HEK293 (cell line): ENCODE measurements at regions not wholly inside any gene's neighbourhood (a gene's known extent, or its start where the extent isn't known, plus 50 kb on each side); places are given as distances from the start of the nearest gene placed in this dataset.

ENCODE experiments used
- CTCF ChIA-PET: fragments of 350-600 bp; formaldehyde crosslinking; extraction: SDS; loops from one replicate; lab custom pipeline; 2021; ENCODE audit warnings: antibody characterized with exemption; lab: Yijun Ruan, JAX
- POLR2A ChIA-PET: fragments of 300-600 bp; formaldehyde crosslinking; extraction: SDS; loops from one replicate; lab custom pipeline; 2020; ENCODE audit warnings: antibody characterized with exemption, inconsistent platforms; lab: Yijun Ruan, JAX
- H3K27ac ChIP-seq: fragments of 200-500 bp; sonication (Bioruptor generic); 2 replicates; pipeline ENCODE4 v1.5.1; 2014; ENCODE audit warnings: low read depth, low read length, control low read depth, inconsistent platforms; ENCODE audit errors: extremely low read depth
- H3K36me3 ChIP-seq, 2 experiments: fragments of 200-500 bp in 1 of 2; sonication (Bioruptor generic) in 1 of 2; 1 replicate in 1 of 2; 2 replicates in 1 of 2; pipeline ENCODE4 v1.5.1; 2014 to 2017; ENCODE audit warnings: inconsistent platforms in 2 of 2, low read length in 2 of 2; ENCODE audit not compliant: control insufficient read depth in 2 of 2, insufficient read depth in 1 of 2
- H3K4me1 ChIP-seq: fragments of 200-500 bp; sonication (Bioruptor generic); 2 replicates; pipeline ENCODE4 v1.5.1; 2014; ENCODE audit warnings: mild to moderate bottlenecking, low read length, inconsistent platforms; ENCODE audit not compliant: control insufficient read depth, insufficient read depth
- H3K4me3 ChIP-seq: 2 replicates; pipeline ENCODE4 v1.5.1; 2011; ENCODE audit warnings: low read depth, mild to moderate bottlenecking, control low read depth, low read length, moderate library complexity
- H3K9me3 ChIP-seq: fragments of 200-500 bp; sonication (Bioruptor generic); 2 replicates; pipeline ENCODE4 v1.5.1; 2014; ENCODE audit warnings: low read depth, low read length, inconsistent platforms; ENCODE audit not compliant: control insufficient read depth, insufficient read depth
- GFI1B ChIP-seq: fragments of 450-650 bp; formaldehyde crosslinking; IDR thresholded peaks from 2 replicates; pipeline ENCODE4 v1.5.1; 2016; ENCODE audit warnings: missing biosample characterization, missing genetic modification characterization
- KLF7 ChIP-seq: fragments of 450-650 bp; formaldehyde crosslinking; IDR thresholded peaks from 2 replicates; pipeline ENCODE4 v1.5.1; 2016; ENCODE audit warnings: missing biosample characterization, missing genetic modification characterization, borderline replicate concordance
- KLF8 ChIP-seq: fragments of 450-650 bp; formaldehyde crosslinking; IDR thresholded peaks from 2 replicates; pipeline ENCODE4 v1.5.1; 2016; ENCODE audit warnings: missing biosample characterization, missing genetic modification characterization
- ZNF133 ChIP-seq: fragments of 450-650 bp; formaldehyde crosslinking; IDR thresholded peaks from 2 replicates; pipeline ENCODE4 v1.5.1; 2016; ENCODE audit warnings: missing biosample characterization, missing genetic modification characterization
- ZNF146 ChIP-seq: fragments of 450-650 bp; formaldehyde crosslinking; IDR thresholded peaks from 2 replicates; pipeline ENCODE4 v1.5.1; 2016; ENCODE audit warnings: missing biosample characterization, missing genetic modification characterization
- ZNF184 ChIP-seq: fragments of 450-650 bp; IDR thresholded peaks from 2 replicates; pipeline ENCODE4 v1.5.1; 2018; ENCODE audit warnings: missing biosample characterization, mild to moderate bottlenecking, missing genetic modification characterization
- ZNF19 ChIP-seq: fragments of 450-650 bp; formaldehyde crosslinking; IDR thresholded peaks from 2 replicates; pipeline ENCODE4; 2016; ENCODE audit warnings: missing biosample characterization, missing genetic modification characterization, low read depth
- ZNF202 ChIP-seq: fragments of 450-650 bp; formaldehyde crosslinking; IDR thresholded peaks from 2 replicates; pipeline ENCODE4 v1.5.1; 2016; ENCODE audit warnings: missing biosample characterization, missing genetic modification characterization, borderline replicate concordance
- ZNF223 ChIP-seq: fragments of 450-650 bp; formaldehyde crosslinking; IDR thresholded peaks from 2 replicates; pipeline ENCODE4 v1.5.1; 2016; ENCODE audit warnings: missing biosample characterization, missing genetic modification characterization
- ZNF311 ChIP-seq: fragments of 450-650 bp; formaldehyde crosslinking; IDR thresholded peaks from 2 replicates; pipeline ENCODE4 v1.5.1; 2017; ENCODE audit warnings: missing biosample characterization, missing genetic modification characterization, borderline replicate concordance
- ZNF558 ChIP-seq: fragments of 450-650 bp; formaldehyde crosslinking; IDR thresholded peaks from 2 replicates; pipeline ENCODE4 v1.5.1; 2016; ENCODE audit warnings: missing biosample characterization, missing genetic modification characterization
- ZNF677 ChIP-seq: fragments of 450-650 bp; IDR thresholded peaks from 2 replicates; pipeline ENCODE4 v1.5.0; 2018; ENCODE audit warnings: missing biosample characterization, mild to moderate bottlenecking, missing genetic modification characterization, moderate library complexity
- TF ChIP-seq, protein P1 (sequence below): fragments of 450-650 bp; formaldehyde crosslinking; IDR thresholded peaks from 2 replicates; pipeline ENCODE4 v1.5.1; 2016; ENCODE audit warnings: missing biosample characterization, missing genetic modification characterization, borderline replicate concordance
- TF ChIP-seq, protein P2 (sequence below): fragments of 450-650 bp; formaldehyde crosslinking; IDR thresholded peaks from 2 replicates; pipeline ENCODE4 v1.5.1; 2016; ENCODE audit warnings: missing biosample characterization, missing genetic modification characterization

DNA sequence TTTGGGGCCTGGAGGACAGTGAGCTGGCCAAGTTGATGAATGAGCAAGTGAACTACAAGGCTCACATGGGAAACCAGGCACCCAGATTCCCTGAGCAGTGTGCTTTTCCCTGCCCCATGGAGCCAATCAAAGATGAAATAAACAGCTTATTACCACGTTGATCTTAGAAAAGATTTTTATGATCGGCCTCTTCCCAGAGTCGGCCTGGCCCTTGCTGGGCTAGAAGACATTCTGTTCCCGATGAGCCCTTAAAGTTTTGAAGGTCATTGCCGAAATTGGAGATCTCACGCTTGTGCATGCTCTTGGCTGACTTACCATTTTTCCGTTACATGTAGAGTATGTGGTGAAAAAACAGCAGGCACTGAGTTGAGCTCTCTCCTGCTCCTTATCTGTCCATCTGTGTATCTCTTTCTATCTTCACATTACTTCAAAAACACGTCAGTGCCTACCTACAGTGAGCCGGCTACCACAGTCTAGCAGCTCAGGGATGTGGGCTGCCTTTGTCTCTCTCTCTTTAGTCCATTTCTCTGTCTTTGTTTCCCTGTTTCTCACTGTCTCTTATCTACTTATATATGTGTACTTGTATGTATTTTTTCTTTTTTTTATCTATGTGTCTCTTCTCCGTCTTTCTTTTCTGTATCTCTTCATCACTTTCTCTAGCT, 248.8 kb upstream of the USP24 start (continued):
- TF ChIP-seq, protein P1, sequence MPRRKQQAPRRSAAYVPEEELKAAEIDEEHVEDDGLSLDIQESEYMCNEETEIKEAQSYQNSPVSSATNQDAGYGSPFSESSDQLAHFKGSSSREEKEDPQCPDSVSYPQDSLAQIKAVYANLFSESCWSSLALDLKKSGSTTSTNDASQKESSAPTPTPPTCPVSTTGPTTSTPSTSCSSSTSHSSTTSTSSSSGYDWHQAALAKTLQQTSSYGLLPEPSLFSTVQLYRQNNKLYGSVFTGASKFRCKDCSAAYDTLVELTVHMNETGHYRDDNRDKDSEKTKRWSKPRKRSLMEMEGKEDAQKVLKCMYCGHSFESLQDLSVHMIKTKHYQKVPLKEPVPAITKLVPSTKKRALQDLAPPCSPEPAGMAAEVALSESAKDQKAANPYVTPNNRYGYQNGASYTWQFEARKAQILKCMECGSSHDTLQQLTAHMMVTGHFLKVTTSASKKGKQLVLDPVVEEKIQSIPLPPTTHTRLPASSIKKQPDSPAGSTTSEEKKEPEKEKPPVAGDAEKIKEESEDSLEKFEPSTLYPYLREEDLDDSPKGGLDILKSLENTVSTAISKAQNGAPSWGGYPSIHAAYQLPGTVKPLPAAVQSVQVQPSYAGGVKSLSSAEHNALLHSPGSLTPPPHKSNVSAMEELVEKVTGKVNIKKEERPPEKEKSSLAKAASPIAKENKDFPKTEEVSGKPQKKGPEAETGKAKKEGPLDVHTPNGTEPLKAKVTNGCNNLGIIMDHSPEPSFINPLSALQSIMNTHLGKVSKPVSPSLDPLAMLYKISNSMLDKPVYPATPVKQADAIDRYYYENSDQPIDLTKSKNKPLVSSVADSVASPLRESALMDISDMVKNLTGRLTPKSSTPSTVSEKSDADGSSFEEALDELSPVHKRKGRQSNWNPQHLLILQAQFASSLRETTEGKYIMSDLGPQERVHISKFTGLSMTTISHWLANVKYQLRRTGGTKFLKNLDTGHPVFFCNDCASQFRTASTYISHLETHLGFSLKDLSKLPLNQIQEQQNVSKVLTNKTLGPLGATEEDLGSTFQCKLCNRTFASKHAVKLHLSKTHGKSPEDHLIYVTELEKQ (tag by site-specific recombination), result no peak
- TF ChIP-seq ZNF19 (no peak), ZNF184 (tag by site-specific recombination) (no peak), ZNF133 (tag by site-specific recombination) (no peak), ZNF223 (tag by site-specific recombination) (no peak), KLF8 (tag by site-specific recombination) (no peak)

DNA sequence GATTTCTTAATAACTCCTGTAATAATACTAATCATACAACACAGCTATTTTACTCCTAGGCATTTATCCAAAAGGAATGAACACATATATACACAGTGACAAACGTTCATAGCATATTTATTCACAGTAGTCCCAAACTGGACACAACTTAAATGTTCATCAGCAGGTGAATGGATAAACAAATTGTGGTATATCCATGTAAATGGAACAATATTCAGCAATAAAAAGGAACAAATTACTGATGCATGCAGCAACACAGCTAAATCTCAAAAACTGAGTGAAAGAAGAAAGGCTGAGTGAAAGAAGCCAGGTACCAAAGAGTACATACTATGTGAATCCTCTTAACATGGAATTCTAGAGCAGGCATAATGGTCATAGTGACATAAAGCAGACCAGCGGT, 242.7 kb upstream of the USP24 start:
- POLR2A ChIA-PET, result no interaction called here
- CTCF ChIA-PET, result no interaction called here
- Histone ChIP-seq H3K36me3 (no peaks in the 10 kb centered on the region), H3K27ac (no peak overlapping the region), H3K4me3 (no peak overlapping the region), H3K9me3 (no peaks in the 10 kb centered on the region)
- TF ChIP-seq ZNF146 (tag by site-specific recombination) (0 out of 2 replicates have a peak, but pooled peaks have one; percentile 31), ZNF311 (tag by site-specific recombination) (no peak)
- TF ChIP-seq, protein P2, sequence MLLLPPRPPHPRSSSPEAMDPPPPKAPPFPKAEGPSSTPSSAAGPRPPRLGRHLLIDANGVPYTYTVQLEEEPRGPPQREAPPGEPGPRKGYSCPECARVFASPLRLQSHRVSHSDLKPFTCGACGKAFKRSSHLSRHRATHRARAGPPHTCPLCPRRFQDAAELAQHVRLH (tag by site-specific recombination), result no peak
- TF ChIP-seq, all 188 proteins: peak for 1
- no peaks in the 10 kb centered on the region for H3K4me1 ChIP-seq

DNA sequence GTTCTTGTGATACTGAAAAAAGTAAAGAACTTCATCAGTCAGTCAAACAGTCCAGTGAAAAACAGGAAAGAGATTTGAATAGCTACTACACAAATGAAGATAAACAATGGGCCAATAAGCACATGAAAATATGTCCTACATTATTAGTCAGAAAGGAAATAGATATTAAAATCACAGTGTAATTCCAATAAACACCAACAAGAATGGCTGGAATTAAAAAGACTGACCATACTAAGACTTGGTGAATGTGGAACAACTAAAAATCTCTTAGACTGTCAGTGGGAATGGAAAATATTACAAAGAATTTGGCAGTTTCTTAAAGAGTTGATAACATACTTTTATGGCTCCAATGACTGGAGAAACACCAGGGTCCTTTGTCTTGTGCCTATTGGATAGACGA, 241.8 kb upstream of the USP24 start:
- POLR2A ChIA-PET, result no interaction called here

DNA sequence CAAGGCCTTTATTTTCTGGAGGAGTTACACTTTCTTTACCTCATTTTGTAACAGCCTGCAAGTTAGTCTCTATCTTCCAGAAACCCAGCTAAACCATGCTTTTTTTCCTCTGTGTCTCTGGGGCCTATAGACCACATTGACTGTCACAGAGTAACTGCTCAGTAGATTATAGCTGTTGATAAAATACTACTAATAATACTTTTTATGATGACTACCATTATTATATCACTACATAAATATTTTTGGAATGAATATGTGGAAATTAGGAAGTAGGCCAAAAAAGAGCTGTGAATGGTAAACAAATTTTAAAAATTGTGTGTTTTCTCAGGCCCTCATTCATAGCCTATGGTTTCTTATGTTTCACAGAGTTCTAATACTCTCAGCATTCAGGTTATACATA, 233.1 kb upstream of the USP24 start:
- H3K9me3 ChIP-seq, result no peaks in the 10 kb centered on the region
- POLR2A ChIA-PET, result no interaction called here
- no peak for TF ChIP-seq KLF7 (tag by site-specific recombination)
- TF ChIP-seq ZNF558 (tag by site-specific recombination), result no peak
- no peak for TF ChIP-seq GFI1B (tag by site-specific recombination)
- H3K4me1 ChIP-seq, result no peaks in the 10 kb centered on the region
- H3K4me3 ChIP-seq, result no peak overlapping the region
- no peaks in the 10 kb centered on the region for H3K36me3 ChIP-seq
- CTCF ChIA-PET, result interaction anchor here (0.9 kb wide), 1 partner anchor 20 kb away, joined by 3 read pairs; no protein-coding TSS in a partner anchor
- H3K27ac ChIP-seq, result no peak overlapping the region

More for the DNA sequence above, 241.8 kb upstream of the USP24 start:
- no peaks in the 10 kb centered on the region for H3K9me3 ChIP-seq
- CTCF ChIA-PET, result no interaction called here
- H3K36me3 ChIP-seq, result no peaks in the 10 kb centered on the region
- H3K4me3 ChIP-seq, result no peak overlapping the region
- no peak overlapping the region for H3K27ac ChIP-seq
- TF ChIP-seq ZNF202 (tag by site-specific recombination), result no peak
- TF ChIP-seq ZNF677 (tag by site-specific recombination), result peak; percentile 68; the same call in 1 of the 2 replicates
- no peaks in the 10 kb centered on the region for H3K4me1 ChIP-seq
